ENCODE measurements at regions not wholly inside any gene's neighbourhood (a gene's known extent, or its start where the extent isn't known, plus 50 kb on each side); places are given as distances from the start of the nearest gene placed in this dataset.

DNA sequence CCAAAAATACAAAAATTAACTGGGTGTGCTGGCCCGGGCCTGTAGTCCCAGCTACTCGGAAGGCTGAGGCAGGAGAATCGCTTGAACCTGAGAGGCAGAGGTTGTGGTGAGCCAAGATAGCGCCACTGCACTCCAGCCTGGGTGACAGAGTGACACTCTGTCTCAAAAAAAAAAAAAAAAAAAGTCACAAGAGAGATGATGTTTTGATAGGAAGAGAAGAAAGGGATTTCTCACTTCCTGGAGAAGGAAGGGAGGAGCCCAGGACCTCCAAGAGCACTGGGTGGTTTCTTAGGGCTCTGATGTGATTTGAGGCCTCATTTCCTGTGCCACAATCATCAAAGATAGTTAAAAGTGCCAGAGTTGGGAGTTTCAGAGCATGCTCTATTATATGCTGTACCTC is 1048.3 kb downstream of the BCL11B start:
- peak; percentile 84 for DNase-seq

DNA sequence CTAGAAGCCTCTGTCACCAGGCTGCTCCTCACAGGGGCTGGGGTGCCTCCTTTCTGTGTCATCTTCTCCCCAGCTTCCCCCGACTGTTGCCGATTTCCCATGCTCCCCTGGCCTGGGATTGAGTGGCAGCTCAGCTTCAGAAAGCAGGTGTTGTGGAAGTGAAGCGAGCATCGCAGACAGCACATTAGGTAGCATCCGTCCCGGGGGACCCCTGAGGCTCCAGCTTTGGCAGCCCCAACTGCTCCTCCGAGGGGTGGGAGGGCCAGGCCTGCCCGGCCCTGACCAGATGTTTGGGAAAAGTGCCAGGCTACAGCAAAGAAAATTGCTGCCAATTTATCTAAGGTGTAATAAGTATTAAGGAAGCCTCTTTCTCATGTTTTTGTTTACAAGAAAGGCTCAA is 1045.6 kb downstream of the BCL11B start:
- DNase-seq, result no peak

DNA sequence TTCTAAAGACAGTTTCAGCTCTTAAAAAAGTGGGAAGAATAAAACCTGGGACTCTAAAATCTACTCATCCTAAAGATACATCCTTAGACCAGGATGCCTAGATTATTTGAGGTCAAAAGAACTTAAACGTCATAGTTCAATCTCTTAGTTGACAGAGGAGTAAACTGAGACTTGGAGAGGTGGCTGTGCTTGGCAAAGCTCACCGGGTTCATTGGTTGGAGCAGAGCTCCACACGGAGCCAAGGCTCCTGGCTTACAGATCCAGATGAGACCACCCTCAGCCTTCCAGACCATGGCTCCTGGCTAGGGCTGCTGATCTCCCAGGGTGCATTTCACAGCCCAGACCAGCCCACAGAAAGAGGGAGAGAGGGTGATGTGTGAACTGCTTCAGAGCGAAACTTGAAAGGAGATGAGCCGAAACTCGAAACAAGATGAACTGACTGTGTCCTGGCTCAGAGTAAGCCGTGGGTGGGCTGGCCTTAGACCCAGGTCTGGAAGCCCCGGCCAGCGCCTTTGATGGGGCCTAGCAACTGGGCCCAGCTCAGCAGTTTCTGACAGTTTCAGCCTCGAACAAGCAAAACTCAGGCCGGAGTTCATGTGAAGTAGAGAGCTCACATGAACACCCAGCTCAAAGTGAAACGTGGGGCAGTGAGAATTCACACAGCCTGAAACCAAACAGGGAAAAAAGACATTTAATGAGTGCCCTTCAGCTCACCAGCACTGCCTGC is 1044.8 kb downstream of the BCL11B start:
- DNase-seq, result peak; percentile 42

DNA sequence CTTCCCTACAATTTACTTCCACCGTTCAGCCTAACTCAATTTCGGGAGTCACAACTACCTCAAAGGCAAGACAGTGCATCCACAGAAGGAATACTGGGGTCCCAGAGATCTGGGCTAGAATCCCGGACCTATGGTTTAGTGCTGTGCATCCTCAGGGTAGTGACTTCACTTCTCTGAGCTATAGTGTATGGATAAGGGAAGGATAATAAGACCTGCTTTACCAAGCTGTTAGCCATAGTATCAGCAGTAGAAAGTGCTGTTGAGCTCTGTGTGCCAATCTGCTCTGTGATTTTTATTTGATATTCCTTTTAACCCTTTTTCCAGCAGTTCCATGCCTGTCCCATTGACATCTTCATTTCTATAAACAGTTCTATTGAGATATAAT is 1044.3 kb downstream of the BCL11B start:
- DNase-seq, result no peak

DNA sequence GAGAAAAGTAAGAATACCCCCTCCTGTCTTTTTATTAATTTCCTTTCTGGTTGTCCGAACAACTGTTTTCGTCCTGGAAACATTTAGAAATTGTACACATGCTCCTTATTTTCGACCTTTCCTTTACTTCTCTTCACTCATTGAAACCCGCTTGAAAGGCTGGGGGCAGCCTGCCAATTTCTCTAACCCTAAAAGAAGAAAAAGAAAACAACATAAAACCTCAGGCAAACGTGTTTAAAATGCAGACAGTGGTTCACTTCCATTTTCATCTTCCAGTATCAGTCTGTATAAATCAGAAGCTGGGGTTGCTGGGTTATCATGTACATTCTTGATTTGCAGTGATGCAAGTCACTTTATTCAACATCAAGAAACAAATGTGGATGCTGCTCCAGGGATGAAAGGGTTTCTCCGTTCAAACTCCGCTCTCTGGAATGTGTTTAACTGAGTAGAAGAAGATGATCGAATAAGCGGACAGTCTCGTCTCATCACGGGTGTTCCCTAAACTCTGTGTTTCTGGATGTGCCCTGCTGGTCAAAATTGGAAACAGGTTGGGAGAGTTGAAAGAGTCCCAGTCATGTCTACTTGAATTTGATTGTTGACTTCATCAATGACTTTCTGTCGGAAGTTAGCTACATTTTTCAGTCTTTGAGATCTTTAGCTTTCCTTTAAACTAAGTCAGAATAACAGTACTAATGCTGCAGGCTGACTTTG is 1042.2 kb downstream of the BCL11B start:
- peak; percentile 13 for DNase-seq

DNA sequence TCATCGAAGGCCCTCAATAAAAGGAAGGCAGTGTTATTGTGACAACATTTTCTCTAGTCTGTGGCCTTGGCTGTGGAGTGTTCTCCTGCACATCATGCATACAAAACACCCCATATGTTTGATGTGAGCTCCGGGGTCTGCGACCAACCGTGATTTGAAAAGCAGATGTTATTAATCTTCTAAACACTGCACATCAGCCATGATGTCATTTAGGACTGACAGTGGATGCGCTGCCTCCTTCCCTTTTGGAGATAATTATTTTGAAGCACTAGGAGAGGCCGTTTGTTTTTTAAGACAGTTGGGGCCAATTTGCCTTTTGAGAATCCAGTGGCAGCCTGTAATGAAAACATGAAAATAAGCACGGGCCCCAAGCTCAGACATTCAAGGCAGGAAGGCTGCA is 1041.6 kb downstream of the BCL11B start:
- no peak for DNase-seq

DNA sequence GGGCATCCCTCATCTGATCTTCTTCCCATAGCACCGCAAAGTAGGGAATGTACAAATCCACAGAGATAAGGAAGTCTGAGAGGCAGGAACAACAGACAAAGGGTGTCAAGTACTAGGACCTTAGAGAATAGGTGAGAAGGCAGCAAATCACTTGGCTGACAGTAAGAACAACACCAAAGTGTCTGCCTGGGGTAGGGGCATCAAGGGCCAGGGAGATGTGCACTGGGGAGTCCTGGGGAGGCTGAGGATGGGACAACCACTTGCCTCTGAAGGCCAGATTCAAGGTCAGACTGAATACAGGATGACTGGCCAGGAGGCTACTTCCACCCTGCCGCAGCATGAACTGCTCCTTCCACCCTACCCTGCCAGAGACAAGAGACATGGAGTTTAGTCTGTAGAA is 1040.8 kb downstream of the BCL11B start:
- DNase-seq, result no peak

DNA sequence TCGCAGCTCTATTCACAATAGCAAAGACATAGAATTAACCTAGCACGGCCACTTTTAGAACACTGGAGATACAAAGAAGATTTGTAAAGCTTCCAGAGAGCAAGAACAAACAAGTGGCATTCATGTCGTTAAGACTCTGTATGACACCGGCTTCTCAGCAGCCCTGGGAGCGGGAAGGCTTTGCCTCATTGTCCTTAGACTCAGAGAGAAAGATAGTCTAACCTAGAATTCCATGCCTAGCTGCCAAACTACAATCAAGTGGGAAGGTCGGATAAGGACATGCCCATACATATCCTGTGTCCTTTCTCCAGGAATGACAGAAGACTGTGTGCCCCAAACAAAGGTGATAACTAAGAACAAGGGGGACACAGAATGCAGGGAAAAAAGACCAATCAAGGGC is 1038.3 kb downstream of the BCL11B start:
- DNase-seq, result no peak

DNA sequence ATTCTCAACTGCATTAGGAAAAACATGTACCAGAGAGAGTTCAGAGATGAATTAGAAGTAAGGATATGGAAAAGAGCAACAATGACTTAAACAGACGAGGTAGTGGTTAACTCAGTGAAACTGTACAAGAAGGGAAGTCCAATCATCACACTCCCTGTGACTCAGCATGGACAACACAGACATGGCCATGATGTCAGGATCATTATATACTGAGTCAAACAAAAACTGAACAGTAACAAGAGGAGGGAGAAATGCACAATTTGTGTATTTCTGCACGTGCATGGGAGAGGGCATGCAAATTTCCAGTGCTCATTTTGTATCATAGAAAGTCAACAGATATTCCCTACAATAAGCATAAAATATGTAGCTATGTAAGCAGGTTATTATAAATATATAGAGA is 1037.8 kb downstream of the BCL11B start:
- no peak for DNase-seq

DNA sequence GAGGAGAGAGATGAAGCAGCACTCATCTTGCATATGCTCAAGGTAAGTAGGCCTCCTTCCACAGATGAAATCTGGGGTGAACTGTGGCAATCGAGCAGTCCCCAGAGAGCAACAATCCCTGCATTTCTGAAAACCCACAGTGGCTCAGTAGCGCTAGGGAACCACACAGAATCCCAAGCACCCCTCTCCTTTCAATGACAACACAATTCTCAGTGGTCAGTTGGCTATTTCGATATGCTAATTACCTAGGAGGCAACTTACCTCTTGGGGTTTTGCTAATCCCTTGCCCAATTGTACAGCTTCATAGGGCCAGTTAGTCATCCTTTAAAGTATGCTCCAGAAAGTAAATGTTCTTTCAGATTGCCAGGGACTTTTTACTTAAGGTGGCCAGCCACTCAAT is 1035.7 kb downstream of the BCL11B start:
- DNase-seq, result no peak

DNA sequence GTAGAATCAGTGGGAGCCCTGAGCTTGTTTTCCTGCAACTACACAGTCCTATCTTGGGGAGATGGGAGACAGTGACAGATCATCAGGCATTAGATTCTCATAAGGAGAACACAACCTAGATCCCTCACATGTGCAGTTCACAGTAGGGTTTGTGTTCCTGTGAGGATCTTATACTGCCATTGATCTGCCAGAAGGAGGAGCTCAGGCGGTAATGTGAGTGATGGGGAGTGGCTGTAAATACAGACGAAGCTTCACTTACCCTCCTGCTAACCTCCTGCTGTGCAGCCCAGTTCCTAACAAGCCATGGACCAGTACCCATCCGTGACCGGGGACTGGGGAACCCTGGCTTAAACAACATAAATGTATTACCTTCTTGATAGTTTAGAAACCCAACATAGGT is 1034.1 kb downstream of the BCL11B start:
- DNase-seq, result no peak

DNA sequence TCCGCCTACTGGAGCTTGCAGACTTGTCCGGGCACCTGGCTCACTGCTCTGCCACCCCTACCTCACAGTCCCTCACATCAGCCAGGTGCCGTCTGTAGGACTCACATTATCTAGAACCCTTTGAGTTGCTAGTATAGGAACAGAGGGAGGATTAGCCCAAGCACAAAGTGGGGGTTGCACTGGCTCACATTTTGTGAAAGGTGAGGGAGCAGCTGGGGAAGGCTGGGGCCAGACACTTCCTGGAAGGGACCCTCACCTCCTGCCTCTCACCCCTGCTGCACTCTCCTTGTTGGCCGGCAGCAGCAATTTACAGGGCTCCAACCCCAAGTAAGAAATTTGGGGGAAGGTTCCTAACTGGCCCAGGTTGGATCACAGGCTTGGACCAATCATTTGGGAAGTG is 1031.6 kb downstream of the BCL11B start:
- DNase-seq, result no peak

DNA sequence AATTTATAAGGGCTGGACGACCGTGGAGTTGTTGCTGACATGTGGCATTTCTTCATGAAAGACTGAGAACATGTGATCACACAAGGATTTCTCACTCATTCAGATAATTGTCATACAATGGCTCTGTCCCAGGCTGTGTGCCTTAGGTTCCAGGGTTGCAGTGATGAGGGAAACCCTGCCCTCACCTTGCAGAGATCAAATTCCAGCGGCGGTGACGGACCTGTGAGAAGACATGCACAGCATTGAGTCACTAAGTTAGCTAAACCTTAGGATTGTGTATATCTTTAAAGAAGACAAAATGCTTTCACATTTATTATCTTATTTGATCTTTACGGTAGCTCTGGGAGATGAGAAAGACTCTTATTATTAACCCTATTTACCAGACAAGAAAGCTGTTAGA is 1029.1 kb downstream of the BCL11B start:
- no peak for DNase-seq

DNA sequence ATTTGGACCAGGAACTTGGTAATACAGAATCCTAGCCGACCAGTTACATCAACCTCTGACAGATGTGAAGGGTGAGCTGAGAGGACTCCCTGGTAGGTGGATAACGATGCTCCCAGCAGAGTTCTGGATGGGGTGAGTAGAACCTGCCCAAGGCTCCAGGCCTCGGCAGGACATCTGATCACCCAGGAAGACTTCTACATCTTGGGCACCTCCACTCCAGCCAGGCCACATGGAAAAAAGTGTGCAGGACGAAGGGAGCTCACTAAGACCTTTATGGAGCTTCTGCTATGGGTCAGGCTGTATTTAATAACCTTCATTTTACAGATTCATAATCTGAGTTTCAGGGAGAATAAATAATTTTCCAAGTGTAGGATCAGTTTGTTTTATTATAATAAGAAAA is 1028.7 kb downstream of the BCL11B start:
- DNase-seq, result no peak

DNA sequence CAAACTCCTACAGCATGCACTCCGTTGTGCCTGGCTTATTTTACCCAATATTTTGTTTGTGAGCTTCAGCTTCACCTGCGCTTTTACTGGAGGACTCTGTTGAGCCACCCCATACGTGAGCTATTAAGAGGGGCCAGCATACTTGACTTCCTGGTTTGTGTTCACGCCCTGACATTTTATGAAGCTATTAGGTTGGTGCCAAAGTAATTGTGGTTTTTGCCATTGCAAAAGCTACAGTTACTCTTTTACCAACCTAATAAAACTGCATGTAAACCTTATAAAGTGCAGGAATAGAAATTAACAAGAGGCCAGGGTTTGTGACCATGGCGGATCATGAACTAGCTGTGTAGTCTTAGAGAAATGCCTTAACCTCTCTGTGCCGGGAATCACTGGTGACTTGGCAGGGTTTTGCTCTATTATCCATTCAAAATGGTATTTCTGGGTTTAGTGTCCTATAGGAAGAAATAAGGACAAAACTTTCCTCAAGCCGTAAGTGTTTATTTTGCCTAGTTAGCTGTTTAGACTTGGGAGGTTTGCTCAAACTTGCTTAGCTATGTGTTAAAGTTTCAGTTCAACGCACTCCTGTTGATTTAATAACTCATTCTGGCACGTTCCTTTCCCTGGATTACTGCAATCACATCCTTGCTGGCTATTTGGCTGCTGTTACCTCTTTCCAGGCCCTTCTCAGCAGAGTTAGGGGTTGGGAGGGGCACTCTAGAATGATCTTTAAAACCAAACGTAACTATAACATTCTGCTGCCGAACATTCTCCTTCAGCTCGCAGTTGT is 1027.6 kb downstream of the BCL11B start:
- DNase-seq, result no peak

DNA sequence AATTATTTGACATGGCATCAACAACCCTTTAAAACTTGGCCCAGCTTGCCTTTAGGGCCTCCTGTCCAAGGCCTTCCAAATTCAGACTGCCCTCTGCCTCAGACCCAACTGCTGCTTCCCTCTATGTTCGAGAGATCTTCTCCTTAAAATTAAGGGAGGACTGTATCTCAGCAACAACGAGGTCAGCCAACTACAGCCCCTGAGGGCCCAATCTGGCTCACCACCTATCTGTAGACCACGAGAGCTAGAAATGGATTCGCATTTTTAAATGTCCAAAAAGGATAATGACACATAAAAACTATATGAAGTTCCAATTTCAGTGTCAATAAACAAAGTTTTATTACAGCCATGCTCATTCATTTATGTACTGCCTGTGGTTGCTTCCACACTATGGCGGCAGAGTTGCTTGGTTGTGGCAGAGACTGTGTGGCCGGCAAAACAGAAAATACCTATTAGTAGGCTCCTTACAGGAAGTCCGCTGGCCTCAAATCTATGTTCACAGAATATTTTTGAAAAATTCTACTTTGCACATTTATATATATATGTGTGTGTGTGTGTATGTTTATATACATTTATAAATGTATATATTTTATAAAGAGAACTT is 1026.9 kb downstream of the BCL11B start:
- DNase-seq, result no peak

DNA sequence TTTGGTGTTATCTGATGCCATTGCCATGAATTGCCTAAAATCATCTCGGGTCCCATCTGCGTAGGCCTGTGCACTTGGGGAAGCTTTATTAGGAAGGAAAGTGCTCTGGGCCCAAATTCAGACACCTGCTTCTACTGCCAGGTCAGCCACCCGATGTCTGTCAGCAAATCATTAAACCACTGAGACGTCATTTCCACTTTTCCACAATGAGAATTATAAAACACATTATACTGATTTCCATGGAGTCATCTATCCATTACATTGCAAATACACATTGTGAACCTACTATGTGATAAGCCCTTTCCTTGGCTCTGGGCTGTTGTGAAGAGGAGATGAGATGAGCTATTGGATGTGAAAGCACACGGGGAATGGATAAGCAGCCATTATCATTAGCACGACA is 1022.9 kb downstream of the BCL11B start:
- DNase-seq, result no peak

DNA sequence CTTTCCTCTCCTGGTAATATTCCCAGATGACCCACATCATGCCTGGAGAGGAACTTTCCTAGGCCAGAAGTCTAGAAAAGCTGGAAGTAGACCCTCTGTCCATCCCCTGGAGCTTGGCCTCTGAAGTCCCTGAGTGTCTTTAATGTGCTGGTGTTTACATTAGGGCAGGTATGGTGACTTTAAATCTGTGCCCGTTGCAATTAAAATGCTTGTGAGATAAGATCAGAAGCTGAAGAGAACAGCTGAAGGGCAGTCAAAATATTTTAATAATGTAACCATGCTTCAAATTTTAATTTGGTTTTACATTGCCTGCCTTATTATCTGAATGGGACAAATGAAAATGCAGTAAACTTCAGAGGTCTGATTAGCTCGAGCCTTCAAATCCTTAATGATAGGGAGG is 1022.5 kb downstream of the BCL11B start:
- no peak for DNase-seq

DNA sequence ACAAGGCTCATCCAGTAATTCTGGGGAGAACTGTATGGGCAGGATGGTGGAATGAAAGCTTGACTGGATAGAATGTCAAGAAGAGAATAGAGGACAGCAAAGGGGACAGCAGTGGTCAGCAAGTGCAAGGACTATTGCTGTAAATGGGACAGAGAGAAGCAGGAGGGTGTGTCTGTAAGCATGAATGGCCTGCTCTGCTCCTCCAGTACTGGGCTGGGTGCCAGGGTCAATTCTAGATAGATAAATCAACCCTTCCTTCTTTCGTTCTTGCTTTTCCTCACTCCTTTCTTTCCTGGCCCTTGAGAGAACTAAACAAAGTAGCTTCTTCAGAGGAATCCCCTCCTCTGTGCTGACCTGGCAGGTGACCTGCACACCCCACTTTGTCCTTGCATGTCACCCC is 1019.2 kb downstream of the BCL11B start:
- DNase-seq, result no peak

DNA sequence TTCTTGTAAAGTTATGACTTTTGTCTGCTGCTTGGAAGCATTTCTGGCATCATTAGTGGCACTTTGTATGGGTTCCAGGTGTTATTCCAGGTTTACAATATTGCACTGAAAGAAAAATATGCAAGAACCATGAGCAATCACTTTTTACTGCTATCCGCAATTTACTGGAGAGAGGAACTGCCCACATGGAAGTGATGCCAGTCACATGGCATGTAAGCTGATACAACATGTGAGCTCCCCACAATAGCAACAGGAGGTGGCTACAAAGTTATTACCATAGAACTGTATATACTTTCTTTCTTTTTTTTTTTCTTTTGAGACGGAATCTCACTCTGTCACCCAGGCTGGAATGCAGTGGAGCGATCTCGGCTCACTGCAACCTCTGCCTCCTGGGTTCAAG is 1012.1 kb downstream of the BCL11B start:
- no peak for DNase-seq

DNA sequence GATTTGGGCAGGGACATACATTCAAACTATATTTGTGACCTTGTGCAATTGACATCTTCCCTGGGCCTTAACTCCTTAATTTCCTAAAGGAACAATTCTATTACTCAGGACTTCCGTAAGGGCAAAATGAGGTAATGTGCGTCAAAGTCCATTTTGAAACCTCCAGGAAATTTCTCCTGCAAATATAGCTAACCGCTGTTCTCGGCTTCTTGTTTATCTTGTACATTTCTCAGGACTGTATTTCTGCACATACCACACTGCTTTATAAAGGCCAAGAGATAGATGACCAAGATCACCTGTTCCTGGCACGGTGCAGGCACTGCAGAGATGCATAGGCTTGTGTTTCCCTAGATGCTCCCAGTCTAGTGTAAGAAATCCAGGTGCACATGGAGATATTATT is 1009.4 kb downstream of the BCL11B start:
- DNase-seq, result no peak

DNA sequence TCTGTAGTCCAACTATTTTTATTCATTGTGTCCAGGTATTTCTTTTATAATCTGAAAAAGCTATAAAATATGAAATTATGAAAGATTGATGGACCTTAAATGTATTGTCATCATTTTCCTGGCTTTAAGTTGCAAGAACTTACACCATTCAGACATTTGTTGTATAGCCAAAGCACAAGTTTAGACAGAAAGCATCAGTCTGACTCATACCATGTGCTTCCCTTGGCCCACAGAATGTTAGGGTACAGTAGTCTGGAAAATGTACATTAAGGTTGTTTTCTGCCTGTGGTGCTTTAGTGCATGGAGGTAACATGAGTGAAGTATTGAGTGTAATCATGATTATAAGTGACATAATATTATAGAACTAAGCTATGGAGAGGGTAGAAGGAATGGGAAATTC is 1002.5 kb downstream of the BCL11B start:
- no peak for DNase-seq

DNA sequence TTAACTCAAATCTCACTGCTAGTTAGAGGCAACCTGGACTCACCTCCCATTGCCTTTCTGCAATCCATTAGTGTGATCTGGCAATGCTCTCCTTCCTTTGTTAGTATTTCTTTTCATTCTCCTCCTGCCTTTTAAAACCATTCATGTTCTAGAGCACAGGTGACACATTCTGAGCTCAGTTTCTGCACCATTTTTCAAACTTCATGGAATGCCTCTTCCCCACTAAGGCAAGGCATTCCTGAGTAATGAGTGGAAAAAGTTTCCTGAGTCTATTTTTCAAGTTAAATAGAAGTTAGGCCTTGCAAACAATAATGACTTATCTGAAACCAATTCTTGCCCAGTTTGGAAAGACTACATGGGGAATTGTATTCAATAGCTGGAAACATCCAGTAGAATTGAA is 1001.8 kb downstream of the BCL11B start:
- DNase-seq, result no peak

DNA sequence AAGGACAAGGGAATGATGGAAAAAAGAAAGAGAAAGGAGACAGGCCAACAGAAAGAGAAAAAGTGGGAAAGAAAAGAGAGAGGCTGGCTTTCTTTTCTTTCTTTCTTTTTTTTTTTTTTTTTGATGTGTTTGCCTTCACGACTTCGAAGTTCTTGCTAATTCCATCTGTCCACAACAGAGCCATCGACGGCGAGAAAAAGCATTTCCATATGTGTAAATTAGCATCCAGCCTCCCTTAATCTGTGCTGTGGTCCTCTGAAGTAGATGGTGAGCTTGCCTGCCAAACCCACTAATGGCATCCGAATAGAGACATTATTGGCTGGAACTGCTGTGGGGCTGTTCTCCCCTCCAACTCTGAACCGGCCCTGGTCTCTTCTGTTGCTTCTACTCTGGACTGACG is 997.4 kb downstream of the BCL11B start:
- DNase-seq, result no peak

Data from CD4-positive, alpha-beta T cell treated with Interleukin-10 for 1 hour (primary cell).